ENCODE measurements at regions not wholly inside any gene's neighbourhood (a gene's known extent, or its start where the extent isn't known, plus 50 kb on each side); places are given as distances from the start of the nearest gene placed in this dataset.

GRCh38 chr20:39916236-39916765 is 772.7 kb downstream of the MAFB start:
- no peak for DNase-seq (ENCODE audit: low read depth in 2 of 2)

DNA sequence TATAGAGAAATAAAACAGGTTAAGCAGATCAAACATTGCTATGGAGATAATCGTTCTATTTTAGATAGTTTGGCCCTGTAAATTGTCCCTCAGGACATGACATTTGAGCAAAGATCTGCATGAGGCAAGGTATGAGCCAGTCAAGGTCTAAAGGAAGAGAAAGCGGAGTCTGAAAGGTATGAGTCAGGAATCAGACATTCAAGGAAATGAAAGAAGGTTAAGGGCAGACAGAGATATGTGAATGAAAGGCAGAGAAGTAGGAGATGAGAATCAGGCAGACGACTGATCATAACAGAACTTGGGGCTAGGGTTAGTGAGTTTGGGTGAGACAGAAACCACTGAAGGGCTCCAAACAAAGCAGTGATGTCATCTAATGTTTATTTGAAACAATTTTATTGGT is 775.8 kb downstream of the MAFB start:
- no peak for DNase-seq (ENCODE audit: low read depth in 2 of 2)

- no peak for DNase-seq (ENCODE audit: low read depth in 2 of 2)
Measured at GRCh38 chr20:39911497-39911896, 777.5 kb downstream of the MAFB start.

- DNase-seq (ENCODE audit: low read depth in 2 of 2), result no peak
Measured at GRCh38 chr20:39910536-39910935, 778.5 kb downstream of the MAFB start.

DNA sequence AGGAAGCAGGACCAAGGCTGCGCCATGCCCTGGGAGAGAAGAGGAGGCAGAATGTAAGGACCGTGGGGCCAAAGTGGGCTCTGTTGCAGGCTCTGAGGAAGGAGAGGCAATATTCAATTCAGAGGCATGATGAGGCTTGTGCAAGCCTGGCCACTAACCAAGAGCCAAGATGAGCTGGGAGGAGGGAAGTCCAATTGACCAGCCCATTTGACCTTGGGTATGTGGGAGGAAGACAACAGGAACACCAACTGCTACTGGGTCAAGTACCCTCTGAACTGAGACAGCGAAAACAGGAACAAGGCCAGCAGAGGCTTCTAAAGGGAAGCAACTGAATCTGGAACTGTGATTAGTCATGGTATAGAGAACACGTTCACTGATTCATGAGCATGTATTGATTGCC is 779.6 kb downstream of the MAFB start:
- peak in 1 of 2 donors; percentile 37 for DNase-seq (ENCODE audit: low read depth in 2 of 2)

DNA sequence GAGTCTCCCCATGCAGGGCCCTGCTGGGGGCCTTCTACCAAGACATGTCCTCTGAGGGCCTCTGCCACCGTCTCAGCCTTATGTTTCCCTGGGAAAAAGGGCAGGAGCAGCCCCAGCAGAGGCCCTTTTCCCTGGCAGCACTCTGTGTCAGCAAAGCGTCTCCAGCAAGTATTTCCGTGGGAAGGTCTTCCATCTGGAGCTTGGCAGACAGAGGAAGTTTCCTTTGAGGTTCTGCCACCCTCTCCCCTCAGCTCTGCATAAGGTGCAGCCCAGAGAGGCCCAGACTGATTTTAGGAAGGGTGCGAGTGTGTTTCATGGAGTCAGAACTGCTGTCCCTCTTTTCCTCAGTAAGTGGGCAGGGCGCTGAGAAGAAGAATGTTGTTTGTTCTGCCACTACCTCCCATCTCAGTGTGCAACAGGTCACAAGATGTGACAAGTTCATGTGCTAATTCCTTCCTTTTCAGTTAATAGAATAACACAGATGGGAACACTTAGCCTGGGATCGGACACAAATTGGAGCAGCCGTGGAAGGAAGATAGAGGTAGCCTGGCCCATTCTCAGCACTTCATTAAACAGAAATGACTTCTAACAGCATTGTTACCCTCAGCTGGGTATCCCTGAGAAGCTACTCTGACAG is 784.4 kb downstream of the MAFB start:
- DNase-seq (ENCODE audit: low read depth in 2 of 2), result no peak

GRCh38 chr20:39903806-39904465 is 785.1 kb downstream of the MAFB start:
- DNase-seq (ENCODE audit: low read depth in 2 of 2), result no peak

DNA sequence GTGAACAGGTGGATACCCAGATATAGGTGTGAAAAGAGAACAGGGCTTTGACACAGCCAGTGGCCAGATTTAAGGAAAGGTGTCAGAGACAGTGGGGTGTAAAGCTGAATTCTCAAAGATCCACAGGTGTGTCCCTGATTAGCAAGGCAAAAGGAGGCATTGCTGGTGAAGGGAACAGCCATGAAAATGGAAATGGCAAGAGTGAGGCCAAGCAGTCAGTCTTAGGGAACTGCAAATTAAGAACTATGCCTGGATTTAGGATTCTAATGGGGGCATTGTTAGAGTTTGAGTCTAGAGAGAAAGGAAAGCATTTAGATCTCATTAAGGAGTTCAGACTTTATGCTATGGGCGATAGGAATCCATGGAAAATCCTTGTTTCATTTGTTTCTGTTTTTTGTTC is 789.2 kb downstream of the MAFB start:
- DNase-seq (ENCODE audit: low read depth in 2 of 2), result no peak

GRCh38 chr20:39898467-39898852 is 790.6 kb downstream of the MAFB start:
- no peak for DNase-seq (ENCODE audit: low read depth in 2 of 2)

DNA sequence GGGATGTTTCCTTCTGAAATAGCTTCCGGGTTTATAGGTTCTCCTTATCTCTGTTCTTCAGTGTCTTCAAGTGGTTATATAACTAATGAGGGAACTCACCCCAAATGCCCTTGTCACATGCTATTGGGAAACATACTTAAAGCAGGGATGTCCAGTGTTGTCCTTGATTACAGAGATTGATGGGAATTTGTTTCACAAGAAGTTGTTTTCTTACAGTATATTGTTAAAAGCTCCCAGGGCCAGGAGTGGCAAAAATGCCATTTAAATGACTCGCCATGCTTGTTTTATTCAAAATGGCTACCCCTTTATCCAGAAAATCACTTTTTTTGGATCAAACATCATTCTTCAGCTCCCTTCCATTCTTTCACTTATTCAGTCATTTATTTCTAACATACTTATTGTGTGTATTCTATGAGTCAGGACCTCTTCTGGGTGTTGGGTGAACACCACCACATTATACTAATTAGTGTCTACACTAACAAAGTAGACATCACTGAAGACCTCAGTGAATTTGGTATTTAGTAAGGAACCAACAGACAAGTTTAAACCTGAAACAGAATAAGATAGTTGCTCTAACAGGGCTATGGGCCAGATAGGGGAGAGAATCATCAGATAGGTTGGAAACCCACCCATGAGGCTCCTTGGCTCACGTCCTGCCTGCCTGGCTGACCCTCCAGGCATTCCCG is 791.1 kb downstream of the MAFB start:
- no peak for DNase-seq (ENCODE audit: low read depth in 2 of 2)

- DNase-seq (ENCODE audit: low read depth in 2 of 2), result no peak
Measured at GRCh38 chr20:39897058-39897457, 792.0 kb downstream of the MAFB start.

- no peak for DNase-seq (ENCODE audit: low read depth in 2 of 2)
Measured at GRCh38 chr20:39894067-39894466, 795.0 kb downstream of the MAFB start.

GRCh38 chr20:39893003-39893685 is 795.9 kb downstream of the MAFB start:
- no peak for DNase-seq (ENCODE audit: low read depth in 2 of 2)

- DNase-seq (ENCODE audit: low read depth in 2 of 2), result no peak
Measured at GRCh38 chr20:39890697-39891096, 798.3 kb downstream of the MAFB start.

GRCh38 chr20:39888310-39888709 is 800.7 kb downstream of the MAFB start:
- no peak for DNase-seq (ENCODE audit: low read depth in 2 of 2)

DNA sequence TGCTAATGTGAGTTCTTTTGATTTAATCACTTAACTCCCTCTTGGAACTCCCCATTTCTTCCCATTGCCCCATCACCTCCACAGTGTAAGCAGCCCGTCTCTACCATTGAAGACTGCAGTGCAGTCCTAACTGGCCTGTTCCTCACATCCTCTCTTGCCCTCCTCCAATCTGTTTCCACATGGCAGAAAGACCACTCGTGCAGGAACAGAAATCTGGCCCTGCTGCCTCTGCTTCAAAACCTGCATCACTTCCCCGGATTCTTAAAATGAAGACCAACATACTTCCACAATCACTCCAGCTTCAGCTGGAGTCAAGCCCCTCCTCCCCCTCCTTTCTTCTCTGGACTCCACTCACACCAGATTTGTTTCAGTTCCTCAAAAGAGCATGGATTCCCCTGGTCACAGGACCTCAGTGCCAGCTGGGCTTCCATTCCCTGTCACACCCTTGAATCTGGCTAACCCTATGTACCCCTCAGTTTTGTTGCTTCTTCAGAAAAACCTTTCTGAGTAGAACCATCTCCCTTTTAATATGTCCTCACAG is 802.3 kb downstream of the MAFB start:
- no peak for DNase-seq (ENCODE audit: low read depth in 2 of 2)

DNA sequence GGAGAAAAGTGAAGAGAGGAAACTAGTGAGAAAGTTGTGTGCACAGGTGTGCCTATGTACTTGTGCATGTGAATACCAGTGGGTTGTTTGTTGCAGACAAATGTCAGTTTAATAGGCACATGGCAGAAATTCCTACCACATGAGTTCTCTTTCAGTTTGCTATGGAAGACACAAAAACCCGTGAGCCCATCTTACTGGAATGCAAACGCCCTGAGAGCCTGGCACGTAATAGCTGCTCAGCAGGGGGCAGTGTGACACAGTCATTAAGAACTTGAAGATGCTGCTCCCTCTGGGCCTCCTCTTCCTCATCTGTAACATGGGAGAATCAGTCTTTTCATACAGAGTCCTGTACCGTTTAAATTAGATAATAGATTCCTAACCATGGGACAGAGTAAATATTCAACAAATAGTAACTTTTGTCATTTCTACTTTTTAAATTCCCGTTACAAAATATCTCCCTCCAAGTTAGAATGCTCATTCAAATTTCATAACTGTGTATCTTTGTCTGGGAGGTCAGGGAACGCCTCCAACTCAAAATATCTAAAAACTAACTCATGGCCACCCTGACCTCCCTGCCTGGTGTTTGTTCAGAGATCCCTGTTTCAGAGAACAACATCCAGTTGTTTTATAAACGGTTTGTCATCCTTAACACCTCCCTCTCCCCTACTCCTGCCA is 802.9 kb downstream of the MAFB start:
- DNase-seq (ENCODE audit: low read depth in 2 of 2), result peak; percentile 45 to 78

GRCh38 chr20:39882806-39883205 is 806.2 kb downstream of the MAFB start:
- no peak for DNase-seq (ENCODE audit: low read depth in 2 of 2)

GRCh38 chr20:39880890-39881289 is 808.1 kb downstream of the MAFB start:
- DNase-seq (ENCODE audit: low read depth in 2 of 2), result peak; percentile 11 to 12

GRCh38 chr20:39879296-39879695 is 809.7 kb downstream of the MAFB start:
- no peak for DNase-seq (ENCODE audit: low read depth in 2 of 2)

GRCh38 chr20:39878809-39879208 is 810.2 kb downstream of the MAFB start:
- DNase-seq (ENCODE audit: low read depth in 2 of 2), result no peak

Measured in lung microvascular endothelial cell (primary cell).